Osteoblast (primary cell): ENCODE measurements at regions not wholly inside any gene's neighbourhood (a gene's known extent, or its start where the extent isn't known, plus 50 kb on each side); places are given as distances from the start of the nearest gene placed in this dataset.

Source experiments
- DNase-seq: peaks from one replicate; pipeline ENCODE4 v3.0.0; 2011; ENCODE audit warnings: low spot score, mixed read lengths; ENCODE audit not compliant: insufficient read length; ENCODE audit errors: missing footprints
- H2AFZ ChIP-seq: 2 replicates; pipeline ENCODE4 v1.6.0; 2011; ENCODE audit warnings: mild to moderate bottlenecking, low read length
- H3K27ac ChIP-seq: 2 replicates; pipeline ENCODE4 v1.5.1; 2011; ENCODE audit warnings: mild to moderate bottlenecking, low read depth, low read length, moderate library complexity
- H3K27me3 ChIP-seq: 2 replicates; pipeline ENCODE4 v1.6.0; 2012; ENCODE audit warnings: mild to moderate bottlenecking, control low read depth, inconsistent platforms, low read length, moderate library complexity; ENCODE audit not compliant: insufficient read depth
- H3K36me3 ChIP-seq: 2 replicates; pipeline ENCODE4 v1.5.1; 2011; ENCODE audit warnings: mild to moderate bottlenecking, low read length, control low read depth, moderate library complexity; ENCODE audit not compliant: insufficient read depth
- H3K4me1 ChIP-seq: 2 replicates; pipeline ENCODE4 v1.5.1; 2011; ENCODE audit warnings: mild to moderate bottlenecking, low read length, control low read depth, moderate library complexity; ENCODE audit not compliant: insufficient read depth
- H3K4me2 ChIP-seq: 2 replicates; pipeline ENCODE4 v1.6.0; 2011; ENCODE audit warnings: mild to moderate bottlenecking, low read length; ENCODE audit not compliant: insufficient read depth
- H3K4me3 ChIP-seq: fragments of 200-600 bp; sonication (generic); 3 replicates; pipeline ENCODE4 v1.5.1; 2012; ENCODE audit warnings: mild to moderate bottlenecking, low read length, inconsistent platforms; ENCODE audit not compliant: insufficient read depth
- H3K79me2 ChIP-seq: 2 replicates; pipeline ENCODE4 v1.6.0; 2012; ENCODE audit warnings: mild to moderate bottlenecking, low read length, control low read depth, inconsistent platforms; ENCODE audit not compliant: insufficient read depth
- H3K9me3 ChIP-seq: 2 replicates; pipeline ENCODE4 v1.5.1; 2011; ENCODE audit warnings: low read depth, low read length, control low read depth
- H4K20me1 ChIP-seq: 2 replicates; pipeline ENCODE4 v1.6.0; 2012; ENCODE audit warnings: mild to moderate bottlenecking, low read length, control low read depth; ENCODE audit not compliant: insufficient read depth
- CTCF ChIP-seq: IDR thresholded peaks from 2 replicates; pipeline ENCODE4 v1.5.1; 2011; ENCODE audit warnings: mild to moderate bottlenecking, low read depth, low read length, moderate library complexity; ENCODE audit errors: extremely low read depth

DNA sequence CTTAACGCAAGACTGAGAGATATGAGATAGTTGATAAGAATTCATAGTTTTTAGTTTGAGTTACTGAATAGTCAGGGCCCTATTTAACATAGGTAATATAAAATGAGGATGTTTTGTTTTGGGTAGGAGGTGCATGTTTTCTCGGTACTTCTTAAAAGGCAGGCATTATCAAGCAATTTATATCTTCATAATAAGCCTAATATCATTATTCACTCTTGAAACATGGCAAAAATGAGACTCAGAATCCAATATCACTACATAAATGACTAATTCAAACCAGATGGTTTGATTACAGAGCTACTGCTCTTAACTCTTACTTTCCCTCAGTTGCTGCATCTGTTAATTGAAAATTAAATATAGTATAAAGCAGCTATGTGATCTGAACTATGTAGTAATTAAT, 2038.7 kb downstream of the EFNA5 start:
- no peaks in the 10 kb centered on the region for H4K20me1 ChIP-seq
- H2AFZ ChIP-seq = no peak overlapping the region
- H3K27ac ChIP-seq = no peak overlapping the region
- no peak for TF ChIP-seq CTCF
- H3K36me3 ChIP-seq = no peaks in the 10 kb centered on the region
- H3K27me3 ChIP-seq = no peaks in the 10 kb centered on the region
- no peaks in the 10 kb centered on the region for H3K79me2 ChIP-seq
- no peak overlapping the region for H3K4me2 ChIP-seq
- H3K9me3 ChIP-seq = no peaks in the 10 kb centered on the region
- H3K4me1 ChIP-seq = no peaks in the 10 kb centered on the region
- no peak overlapping the region for H3K4me3 ChIP-seq
- DNase-seq = no peak

DNA sequence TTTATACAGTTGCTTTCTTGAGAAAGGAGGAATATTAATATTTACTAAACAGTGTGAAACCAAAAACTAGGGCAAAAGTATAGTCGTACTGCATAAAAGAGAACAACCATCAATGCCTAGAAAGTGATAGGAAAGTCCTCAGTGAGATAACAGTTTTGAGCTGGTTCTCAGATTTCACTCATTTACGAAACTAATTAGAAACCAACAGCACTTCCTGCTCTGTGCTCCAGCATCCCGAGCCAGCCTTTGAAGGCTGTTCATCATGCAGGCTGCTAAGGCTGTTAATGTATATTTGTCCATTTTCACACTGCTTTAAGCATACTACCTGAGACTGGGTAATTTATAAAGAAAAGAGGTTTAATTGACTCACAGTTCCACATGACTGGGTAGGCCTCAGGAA, 2039.9 kb downstream of the EFNA5 start:
- no peak for DNase-seq
- H3K27me3 ChIP-seq = no peaks in the 10 kb centered on the region
- H3K4me1 ChIP-seq = no peaks in the 10 kb centered on the region
- no peak overlapping the region for H3K27ac ChIP-seq
- no peak for TF ChIP-seq CTCF
- no peak overlapping the region for H3K4me2 ChIP-seq
- H3K36me3 ChIP-seq = no peaks in the 10 kb centered on the region
- H2AFZ ChIP-seq = no peak overlapping the region
- H3K79me2 ChIP-seq = no peaks in the 10 kb centered on the region
- H3K4me3 ChIP-seq = no peak overlapping the region
- no peaks in the 10 kb centered on the region for H3K9me3 ChIP-seq
- no peaks in the 10 kb centered on the region for H4K20me1 ChIP-seq

- H2AFZ ChIP-seq = no peak overlapping the region
- H3K36me3 ChIP-seq = no peaks in the 10 kb centered on the region
- no peaks in the 10 kb centered on the region for H3K9me3 ChIP-seq
- no peak overlapping the region for H3K4me2 ChIP-seq
- H3K4me1 ChIP-seq = no peaks in the 10 kb centered on the region
- no peaks in the 10 kb centered on the region for H4K20me1 ChIP-seq
- H3K79me2 ChIP-seq = no peaks in the 10 kb centered on the region
- no peaks in the 10 kb centered on the region for H3K27me3 ChIP-seq
- no peak for TF ChIP-seq CTCF
- DNase-seq = no peak
- no peak overlapping the region for H3K4me3 ChIP-seq
- H3K27ac ChIP-seq = no peak overlapping the region
These were observed 2051.0 kb downstream of the EFNA5 start for GRCh38 chr5:105619725-105620124.

- Histone ChIP-seq H3K4me3 (no peak overlapping the region), H3K79me2 (no peaks in the 10 kb centered on the region)
- no peak for DNase-seq
These were observed 2053.1 kb downstream of the EFNA5 start for GRCh38 chr5:105617436-105618215.

More at GRCh38 chr5:105617436-105618215, 2053.1 kb downstream of the EFNA5 start:
- H3K27me3 ChIP-seq = no peaks in the 10 kb centered on the region
- H3K36me3 ChIP-seq = no peaks in the 10 kb centered on the region
- no peak overlapping the region for H3K27ac ChIP-seq
- no peak overlapping the region for H2AFZ ChIP-seq
- no peaks in the 10 kb centered on the region for H3K4me1 ChIP-seq
- H4K20me1 ChIP-seq = no peaks in the 10 kb centered on the region
- H3K9me3 ChIP-seq = no peaks in the 10 kb centered on the region
- no peak overlapping the region for H3K4me2 ChIP-seq
- TF ChIP-seq CTCF = no peak
